ENCODE measurements at regions not wholly inside any gene's neighbourhood (a gene's known extent, or its start where the extent isn't known, plus 50 kb on each side); places are given as distances from the start of the nearest gene placed in this dataset.

DNA sequence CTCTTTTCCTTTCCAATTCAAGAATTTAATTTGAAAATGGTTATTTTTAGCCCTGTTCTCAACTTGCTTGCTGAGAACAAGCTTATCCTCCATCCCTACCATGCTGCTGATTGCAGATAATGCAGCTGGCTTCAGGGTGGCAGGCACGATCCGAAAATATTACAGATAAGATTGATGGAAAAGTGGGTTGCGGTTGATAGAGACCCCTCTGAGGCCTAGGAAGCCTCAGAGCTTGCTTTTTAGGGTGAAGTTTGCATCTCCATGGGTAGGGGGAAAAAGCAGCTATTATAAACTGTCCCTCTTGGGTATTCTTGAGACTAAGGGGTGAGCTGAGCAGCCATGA, 116.5 kb upstream of the GOT2 start (continued):
- TF ChIP-seq ZNF224 (CRISPR knock-in tag; IDR thresholded peaks at IDR 0.05) (no peak), KDM2B (CRISPR knock-in tag; IDR thresholded peaks at IDR 0.05) (no peak), ARHGAP35 (IDR thresholded peaks at IDR 0.05; ENCODE audit: partially characterized antibody) (no peak), KAT7 (CRISPR knock-in tag; IDR thresholded peaks at IDR 0.05; ENCODE audit: borderline replicate concordance) (no peak), WHSC1 (IDR thresholded peaks at IDR 0.05; ENCODE audit: low read length) (no peak), NFXL1 (CRISPR knock-in tag; IDR thresholded peaks at IDR 0.05) (no peak), KLF10 (CRISPR knock-in tag; IDR thresholded peaks at IDR 0.05) (no peak), CBFA2T3 (IDR thresholded peaks at IDR 0.05) (peak; percentile 69), JUND (IDR thresholded peaks at IDR 0.05; ENCODE audit: borderline replicate concordance, low read depth, low read length) (no peak), JUND (tag; IDR thresholded peaks at IDR 0.05; ENCODE audit: borderline replicate concordance, low read depth, low read length) (no peak), SIN3B (IDR thresholded peaks at IDR 0.05; ENCODE audit: low read depth) (no peak), ZNF217 (CRISPR knock-in tag; IDR thresholded peaks at IDR 0.05) (no peak), ZNF77 (CRISPR knock-in tag; IDR thresholded peaks at IDR 0.05) (no peak), HNRNPUL1 (IDR thresholded peaks at IDR 0.05; ENCODE audit: low read length) (no peak), ILF3 (IDR thresholded peaks at IDR 0.05; ENCODE audit: borderline replicate concordance) (no peak), CBX5 (IDR thresholded peaks at IDR 0.05; ENCODE audit: borderline replicate concordance, low read depth) (no peak), NCOA4 (IDR thresholded peaks at IDR 0.05; ENCODE audit: partially characterized antibody) (no peak)
- TF ChIP-seq, protein P1, sequence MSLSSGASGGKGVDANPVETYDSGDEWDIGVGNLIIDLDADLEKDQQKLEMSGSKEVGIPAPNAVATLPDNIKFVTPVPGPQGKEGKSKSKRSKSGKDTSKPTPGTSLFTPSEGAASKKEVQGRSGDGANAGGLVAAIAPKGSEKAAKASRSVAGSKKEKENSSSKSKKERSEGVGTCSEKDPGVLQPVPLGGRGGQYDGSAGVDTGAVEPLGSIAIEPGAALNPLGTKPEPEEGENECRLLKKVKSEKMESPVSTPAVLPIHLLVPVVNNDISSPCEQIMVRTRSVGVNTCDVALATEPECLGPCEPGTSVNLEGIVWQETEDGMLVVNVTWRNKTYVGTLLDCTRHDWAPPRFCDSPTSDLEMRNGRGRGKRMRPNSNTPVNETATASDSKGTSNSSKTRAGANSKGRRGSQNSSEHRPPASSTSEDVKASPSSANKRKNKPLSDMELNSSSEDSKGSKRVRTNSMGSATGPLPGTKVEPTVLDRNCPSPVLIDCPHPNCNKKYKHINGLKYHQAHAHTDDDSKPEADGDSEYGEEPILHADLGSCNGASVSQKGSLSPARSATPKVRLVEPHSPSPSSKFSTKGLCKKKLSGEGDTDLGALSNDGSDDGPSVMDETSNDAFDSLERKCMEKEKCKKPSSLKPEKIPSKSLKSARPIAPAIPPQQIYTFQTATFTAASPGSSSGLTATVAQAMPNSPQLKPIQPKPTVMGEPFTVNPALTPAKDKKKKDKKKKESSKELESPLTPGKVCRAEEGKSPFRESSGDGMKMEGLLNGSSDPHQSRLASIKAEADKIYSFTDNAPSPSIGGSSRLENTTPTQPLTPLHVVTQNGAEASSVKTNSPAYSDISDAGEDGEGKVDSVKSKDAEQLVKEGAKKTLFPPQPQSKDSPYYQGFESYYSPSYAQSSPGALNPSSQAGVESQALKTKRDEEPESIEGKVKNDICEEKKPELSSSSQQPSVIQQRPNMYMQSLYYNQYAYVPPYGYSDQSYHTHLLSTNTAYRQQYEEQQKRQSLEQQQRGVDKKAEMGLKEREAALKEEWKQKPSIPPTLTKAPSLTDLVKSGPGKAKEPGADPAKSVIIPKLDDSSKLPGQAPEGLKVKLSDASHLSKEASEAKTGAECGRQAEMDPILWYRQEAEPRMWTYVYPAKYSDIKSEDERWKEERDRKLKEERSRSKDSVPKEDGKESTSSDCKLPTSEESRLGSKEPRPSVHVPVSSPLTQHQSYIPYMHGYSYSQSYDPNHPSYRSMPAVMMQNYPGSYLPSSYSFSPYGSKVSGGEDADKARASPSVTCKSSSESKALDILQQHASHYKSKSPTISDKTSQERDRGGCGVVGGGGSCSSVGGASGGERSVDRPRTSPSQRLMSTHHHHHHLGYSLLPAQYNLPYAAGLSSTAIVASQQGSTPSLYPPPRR (CRISPR knock-in tag; IDR thresholded peaks at IDR 0.05; ENCODE audit: borderline replicate concordance), result no peak
- TF ChIP-seq, protein P2, sequence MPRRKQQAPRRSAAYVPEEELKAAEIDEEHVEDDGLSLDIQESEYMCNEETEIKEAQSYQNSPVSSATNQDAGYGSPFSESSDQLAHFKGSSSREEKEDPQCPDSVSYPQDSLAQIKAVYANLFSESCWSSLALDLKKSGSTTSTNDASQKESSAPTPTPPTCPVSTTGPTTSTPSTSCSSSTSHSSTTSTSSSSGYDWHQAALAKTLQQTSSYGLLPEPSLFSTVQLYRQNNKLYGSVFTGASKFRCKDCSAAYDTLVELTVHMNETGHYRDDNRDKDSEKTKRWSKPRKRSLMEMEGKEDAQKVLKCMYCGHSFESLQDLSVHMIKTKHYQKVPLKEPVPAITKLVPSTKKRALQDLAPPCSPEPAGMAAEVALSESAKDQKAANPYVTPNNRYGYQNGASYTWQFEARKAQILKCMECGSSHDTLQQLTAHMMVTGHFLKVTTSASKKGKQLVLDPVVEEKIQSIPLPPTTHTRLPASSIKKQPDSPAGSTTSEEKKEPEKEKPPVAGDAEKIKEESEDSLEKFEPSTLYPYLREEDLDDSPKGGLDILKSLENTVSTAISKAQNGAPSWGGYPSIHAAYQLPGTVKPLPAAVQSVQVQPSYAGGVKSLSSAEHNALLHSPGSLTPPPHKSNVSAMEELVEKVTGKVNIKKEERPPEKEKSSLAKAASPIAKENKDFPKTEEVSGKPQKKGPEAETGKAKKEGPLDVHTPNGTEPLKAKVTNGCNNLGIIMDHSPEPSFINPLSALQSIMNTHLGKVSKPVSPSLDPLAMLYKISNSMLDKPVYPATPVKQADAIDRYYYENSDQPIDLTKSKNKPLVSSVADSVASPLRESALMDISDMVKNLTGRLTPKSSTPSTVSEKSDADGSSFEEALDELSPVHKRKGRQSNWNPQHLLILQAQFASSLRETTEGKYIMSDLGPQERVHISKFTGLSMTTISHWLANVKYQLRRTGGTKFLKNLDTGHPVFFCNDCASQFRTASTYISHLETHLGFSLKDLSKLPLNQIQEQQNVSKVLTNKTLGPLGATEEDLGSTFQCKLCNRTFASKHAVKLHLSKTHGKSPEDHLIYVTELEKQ (CRISPR knock-in tag; IDR thresholded peaks at IDR 0.05), result no peak
- TF ChIP-seq, protein P3, sequence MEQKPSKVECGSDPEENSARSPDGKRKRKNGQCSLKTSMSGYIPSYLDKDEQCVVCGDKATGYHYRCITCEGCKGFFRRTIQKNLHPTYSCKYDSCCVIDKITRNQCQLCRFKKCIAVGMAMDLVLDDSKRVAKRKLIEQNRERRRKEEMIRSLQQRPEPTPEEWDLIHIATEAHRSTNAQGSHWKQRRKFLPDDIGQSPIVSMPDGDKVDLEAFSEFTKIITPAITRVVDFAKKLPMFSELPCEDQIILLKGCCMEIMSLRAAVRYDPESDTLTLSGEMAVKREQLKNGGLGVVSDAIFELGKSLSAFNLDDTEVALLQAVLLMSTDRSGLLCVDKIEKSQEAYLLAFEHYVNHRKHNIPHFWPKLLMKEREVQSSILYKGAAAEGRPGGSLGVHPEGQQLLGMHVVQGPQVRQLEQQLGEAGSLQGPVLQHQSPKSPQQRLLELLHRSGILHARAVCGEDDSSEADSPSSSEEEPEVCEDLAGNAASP (IDR thresholded peaks at IDR 0.05), result no peak
